HG02870 (cell line): ENCODE measurements at regions not wholly inside any gene's neighbourhood (a gene's known extent, or its start where the extent isn't known, plus 50 kb on each side); places are given as distances from the start of the nearest gene placed in this dataset.
"Not testable (repeated sequence)": the region's sequence is repeated elsewhere in the genome, so short reads cannot be mapped to it uniquely, and the experiment has no call there.

ENCODE experiments used
- ATAC-seq: cut with Tn5 transposase; IDR thresholded peaks from one replicate; pipeline ENCODE4 v1.9.1; 2021; ENCODE audit warnings: mild to moderate bottlenecking, moderate library complexity; ENCODE audit not compliant: unreplicated experiment

- ATAC-seq, result no peak
These were observed 359.5 kb upstream of the SPHKAP start for GRCh38 chr2:228540976-228541375.

GRCh38 chr2:228535396-228535795, 353.9 kb upstream of the SPHKAP start:
- no peak for ATAC-seq

- ATAC-seq, result no peak
These were observed 351.7 kb upstream of the SPHKAP start for GRCh38 chr2:228533156-228533555.

GRCh38 chr2:228532233-228532632, 350.7 kb upstream of the SPHKAP start:
- ATAC-seq, result no peak

GRCh38 chr2:228527197-228527881, 345.9 kb upstream of the SPHKAP start:
- no peak for ATAC-seq

GRCh38 chr2:228526687-228527086, 345.2 kb upstream of the SPHKAP start:
- ATAC-seq, result no peak

- no peak for ATAC-seq
These were observed 341.5 kb upstream of the SPHKAP start for GRCh38 chr2:228522977-228523376.

- ATAC-seq, result no peak
These were observed 340.8 kb upstream of the SPHKAP start for GRCh38 chr2:228522276-228522675.

GRCh38 chr2:228519561-228519960, 338.1 kb upstream of the SPHKAP start:
- ATAC-seq, result no peak

GRCh38 chr2:228516019-228516418, 334.5 kb upstream of the SPHKAP start:
- no peak for ATAC-seq

GRCh38 chr2:228513480-228513879, 332.0 kb upstream of the SPHKAP start:
- not testable (repeated sequence) for ATAC-seq

GRCh38 chr2:228509021-228509420, 327.5 kb upstream of the SPHKAP start:
- no peak for ATAC-seq

GRCh38 chr2:228507870-228508269, 326.4 kb upstream of the SPHKAP start:
- ATAC-seq, result no peak

- no peak for ATAC-seq
These were observed 325.8 kb upstream of the SPHKAP start for GRCh38 chr2:228507231-228507824.

GRCh38 chr2:228503731-228504130, 322.2 kb upstream of the SPHKAP start:
- ATAC-seq, result no peak

GRCh38 chr2:228493852-228494251, 312.4 kb upstream of the SPHKAP start:
- ATAC-seq, result no peak

GRCh38 chr2:228479014-228479413, 297.5 kb upstream of the SPHKAP start:
- no peak for ATAC-seq

- no peak for ATAC-seq
These were observed 293.0 kb upstream of the SPHKAP start for GRCh38 chr2:228474466-228474865.

- ATAC-seq, result no peak
These were observed 288.2 kb upstream of the SPHKAP start for GRCh38 chr2:228469721-228470120.

- ATAC-seq, result no peak
These were observed 285.4 kb upstream of the SPHKAP start for GRCh38 chr2:228466851-228467250.

- ATAC-seq, result no peak
These were observed 283.9 kb upstream of the SPHKAP start for GRCh38 chr2:228465408-228465807.

GRCh38 chr2:228458364-228458763, 276.9 kb upstream of the SPHKAP start:
- ATAC-seq, result no peak
